Sigmoid colon (tissue), 4 donors: ENCODE measurements at regions not wholly inside any gene's neighbourhood (a gene's known extent, or its start where the extent isn't known, plus 50 kb on each side); places are given as distances from the start of the nearest gene placed in this dataset.

ENCODE experiments used
- CTCF ChIP-seq, 4 experiments: fragments of 450-650 bp in 3 of 4; fragments of 200-600 bp in 1 of 4; IDR thresholded peaks; one replicate each; pipeline ENCODE4 v1.5.1; 2016 to 2019; ENCODE audit warnings: antibody characterized with exemption in 4 of 4, mild to moderate bottlenecking in 3 of 4, moderate library complexity in 2 of 4
- EP300 ChIP-seq, 4 donors: sonication (generic); formaldehyde crosslinking; IDR thresholded peaks; one replicate each; pipeline ENCODE4 v1.6.1; 2017; ENCODE audit warnings: antibody characterized with exemption in 4 of 4
- POLR2AphosphoS5 ChIP-seq, 4 donors: sonication (generic); formaldehyde crosslinking; IDR thresholded peaks; one replicate each; pipeline ENCODE4 v1.6.1; 2017; ENCODE audit warnings: antibody characterized with exemption in 4 of 4

DNA sequence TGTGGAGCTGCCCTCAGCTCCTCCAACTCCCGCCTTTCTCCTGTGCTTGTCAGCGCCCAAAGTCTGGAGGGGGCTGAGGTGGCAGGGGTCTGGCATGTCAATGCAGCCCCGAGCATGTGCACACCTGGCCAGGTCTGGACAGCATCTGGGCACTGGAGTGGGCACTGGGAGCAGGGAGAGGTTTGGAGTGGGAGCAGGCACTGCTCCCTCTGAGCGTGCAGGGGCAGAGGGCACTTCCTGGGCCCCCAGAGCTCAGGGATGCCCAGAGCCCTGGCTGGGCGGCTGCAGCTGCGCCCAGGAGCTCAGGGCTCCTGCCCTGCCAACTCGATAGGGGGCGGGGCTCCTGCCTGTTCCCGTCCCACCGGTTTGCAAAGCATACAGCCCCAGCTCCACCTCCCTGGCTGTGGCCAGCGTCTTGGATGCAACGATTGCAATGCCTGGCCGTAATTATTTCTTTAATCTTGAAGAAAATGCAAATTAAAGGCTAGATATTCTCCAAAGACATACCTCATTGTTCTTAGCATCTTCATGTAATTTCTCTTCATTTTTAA is 57.4 kb upstream of the LDAH start:
- TF ChIP-seq CTCF (IDR thresholded peaks at IDR 0.05): no peak
- TF ChIP-seq EP300 (IDR thresholded peaks at IDR 0.05): no peak
- TF ChIP-seq POLR2AphosphoS5 (IDR thresholded peaks at IDR 0.05): no peak
